H9 (cell line): ENCODE measurements at regions not wholly inside any gene's neighbourhood (a gene's known extent, or its start where the extent isn't known, plus 50 kb on each side); places are given as distances from the start of the nearest gene placed in this dataset.
A peak's percentile ranks its signal among the peaks of the same experiment; 100 is the strongest.

Experiments
- DNase-seq: peaks from one replicate; pipeline ENCODE4 v3.0.0-alpha.2; 2017
- H2AFZ ChIP-seq: one replicate; pipeline ENCODE4 v1.6.1; 2013; ENCODE audit warnings: mild to moderate bottlenecking, low read length, control low read depth, moderate library complexity
- H2AK5ac ChIP-seq: 2 replicates; pipeline ENCODE4 v1.6.1; 2013; ENCODE audit warnings: low read length, control low read depth, mixed read lengths; ENCODE audit not compliant: insufficient read length
- H2BK120ac ChIP-seq: one replicate; pipeline ENCODE4 v1.6.1; 2013; ENCODE audit warnings: low read depth, mild to moderate bottlenecking, low read length, control low read depth, inconsistent platforms; ENCODE audit not compliant: poor library complexity, severe bottlenecking
- H2BK12ac ChIP-seq: 2 replicates; pipeline ENCODE4 v1.6.1; 2013; ENCODE audit warnings: low read length, control low read depth, mixed read lengths, low read depth; ENCODE audit not compliant: insufficient read length
- H2BK15ac ChIP-seq: 2 replicates; pipeline ENCODE4 v1.6.1; 2013; ENCODE audit warnings: low read depth, low read length, control low read depth
- H2BK20ac ChIP-seq: one replicate; pipeline ENCODE4 v1.6.1; 2013; ENCODE audit warnings: low read depth, mild to moderate bottlenecking, low read length, control low read depth, inconsistent platforms; ENCODE audit not compliant: poor library complexity, severe bottlenecking
- H2BK5ac ChIP-seq: 2 replicates; pipeline ENCODE4 v1.6.1; 2013; ENCODE audit warnings: low read length, control low read depth, mixed read lengths; ENCODE audit not compliant: insufficient read length
- H3K14ac ChIP-seq: 2 replicates; pipeline ENCODE4 v1.6.1; 2013; ENCODE audit warnings: low read length, control low read depth; ENCODE audit not compliant: insufficient read depth
- H3K18ac ChIP-seq: 2 replicates; pipeline ENCODE4 v1.6.1; 2013; ENCODE audit warnings: low read depth, mild to moderate bottlenecking, mixed read lengths, low read length, control low read depth; ENCODE audit not compliant: insufficient read length
- H3K23ac ChIP-seq: 2 replicates; pipeline ENCODE4 v1.6.1; 2013; ENCODE audit warnings: low read length, control low read depth, mixed read lengths, low read depth; ENCODE audit not compliant: insufficient read length
- H3K23me2 ChIP-seq: 2 replicates; pipeline ENCODE4 v1.6.1; 2013; ENCODE audit warnings: low read depth, mild to moderate bottlenecking, mixed read lengths, low read length, control low read depth; ENCODE audit not compliant: insufficient read length, poor library complexity, severe bottlenecking
- H3K27ac ChIP-seq: 2 replicates; pipeline ENCODE4 v1.5.1; 2013; ENCODE audit warnings: low read length, control low read depth, mixed read lengths, low read depth; ENCODE audit not compliant: insufficient read length
- H3K27me3 ChIP-seq: 2 replicates; pipeline ENCODE4 v1.6.1; 2013; ENCODE audit warnings: low read length, control low read depth, inconsistent platforms; ENCODE audit not compliant: insufficient read depth
- H3K4ac ChIP-seq: 2 replicates; pipeline ENCODE4 v1.6.1; 2013; ENCODE audit warnings: low read depth, mild to moderate bottlenecking, control low read depth, inconsistent platforms, low read length, moderate library complexity
- H3K4me1 ChIP-seq: 2 replicates; pipeline ENCODE4 v1.6.1; 2013; ENCODE audit warnings: low read length, control low read depth, inconsistent platforms; ENCODE audit not compliant: insufficient read depth
- H3K4me2 ChIP-seq: 2 replicates; pipeline ENCODE4 v1.6.1; 2013; ENCODE audit warnings: low read length, control low read depth, mixed read lengths; ENCODE audit not compliant: insufficient read length, insufficient read depth
- H3K56ac ChIP-seq: 2 replicates; pipeline ENCODE4 v1.6.1; 2013; ENCODE audit warnings: low read depth, mild to moderate bottlenecking, mixed read lengths, low read length, control low read depth; ENCODE audit not compliant: insufficient read length
- H3K79me1 ChIP-seq: 2 replicates; pipeline ENCODE4 v1.6.1; 2013; ENCODE audit warnings: low read depth, mild to moderate bottlenecking, moderate library complexity, low read length, control low read depth, inconsistent platforms; ENCODE audit not compliant: insufficient read depth, poor library complexity, severe bottlenecking
- H3K79me2 ChIP-seq: 2 replicates; pipeline ENCODE4 v1.6.1; 2013; ENCODE audit warnings: low read length, control low read depth, inconsistent platforms; ENCODE audit not compliant: insufficient read depth
- H3K9ac ChIP-seq: 2 replicates; pipeline ENCODE4 v1.6.1; 2013; ENCODE audit warnings: low read length, control low read depth, mixed read lengths; ENCODE audit not compliant: insufficient read length; ENCODE audit errors: extremely low read depth
- H3K9me3 ChIP-seq: one replicate; pipeline ENCODE4 v1.6.1; 2013; ENCODE audit warnings: low read depth, low read length, inconsistent platforms; ENCODE audit not compliant: control insufficient read depth
- H3T11ph ChIP-seq: one replicate; pipeline ENCODE4 v1.6.1; 2013; ENCODE audit warnings: mild to moderate bottlenecking, low read length, control low read depth, inconsistent platforms
- H4K20me1 ChIP-seq: one replicate; pipeline ENCODE4 v1.6.1; 2013; ENCODE audit not compliant: control insufficient read depth, insufficient read length, insufficient read depth
- H4K5ac ChIP-seq: 2 replicates; pipeline ENCODE4 v1.6.1; 2013; ENCODE audit warnings: low read depth, mild to moderate bottlenecking, mixed read lengths, low read length, control low read depth; ENCODE audit not compliant: insufficient read length
- H4K8ac ChIP-seq: replicated peaks from 2 replicates; pipeline ENCODE4 v1.6.1; 2013; ENCODE audit warnings: low read length, control low read depth, mixed read lengths, low read depth; ENCODE audit not compliant: insufficient read length
- H4K91ac ChIP-seq: 2 replicates; pipeline ENCODE4 v1.6.1; 2013; ENCODE audit warnings: low read depth, mild to moderate bottlenecking, moderate library complexity, mixed read lengths, low read length, control low read depth; ENCODE audit not compliant: insufficient read length
- H3K27ac Mint-ChIP-seq, 3 experiments: 2 replicates in 2 of 3; 3 replicates in 1 of 3; pipeline ENCODE4 v1.8.0; 2020 to 2021; ENCODE audit warnings: mixed read lengths in 3 of 3, mild to moderate bottlenecking in 1 of 3, moderate library complexity in 1 of 3
- H3K27me3 Mint-ChIP-seq: 2 replicates; pipeline ENCODE4 v1.8.0; 2021; ENCODE audit warnings: low read depth, mild to moderate bottlenecking, moderate library complexity, mixed read lengths
- H3K36me3 Mint-ChIP-seq, 3 experiments: 2 replicates in 2 of 3; 3 replicates in 1 of 3; pipeline ENCODE4 v1.8.0; 2020 to 2021; ENCODE audit warnings: low read depth in 3 of 3, mixed read lengths in 3 of 3; ENCODE audit not compliant: insufficient read depth in 1 of 3
- H3K4me1 Mint-ChIP-seq, 2 experiments: 2 replicates each; pipeline ENCODE4 v1.8.0; 2020; ENCODE audit warnings: mixed read lengths in 2 of 2
- H3K4me3 Mint-ChIP-seq, 2 experiments: 2 replicates in 1 of 2; 3 replicates in 1 of 2; pipeline ENCODE4 v1.8.0; 2020 to 2021; ENCODE audit warnings: mild to moderate bottlenecking in 2 of 2, mixed read lengths in 2 of 2, moderate library complexity in 1 of 2
- H3K9me3 Mint-ChIP-seq, 2 experiments: 2 replicates in 1 of 2; 3 replicates in 1 of 2; pipeline ENCODE4 v1.8.0; 2020; ENCODE audit warnings: mild to moderate bottlenecking in 2 of 2, mixed read lengths in 2 of 2, moderate library complexity in 1 of 2
- CTCF ChIP-seq: fragments of 200-600 bp; sonication (generic); conservative IDR thresholded peaks from 3 replicates; pipeline ENCODE4 v1.8.0; 2021; ENCODE audit warnings: antibody characterized with exemption, mild to moderate bottlenecking
- WGBS: extraction: QIAGEN DNeasy Blood & Tissue Kit; methylation state at CpG from one replicate; pipeline ENCODE4 v1.1.7; 2013; ENCODE audit warnings: missing lambda C conversion rate, low lambda C conversion rate, mixed read lengths; ENCODE audit not compliant: insufficient read length; ENCODE audit errors: extremely low coverage; 5-methylcytosine and 5-hydroxymethylcytosine counted together

- no peak overlapping the region for H3T11ph ChIP-seq
- H3K23ac ChIP-seq, result no peak overlapping the region
- no peak overlapping the region for H3K14ac ChIP-seq
- no peaks in the 10 kb centered on the region for H4K20me1 ChIP-seq
- H2BK12ac ChIP-seq, result no peak overlapping the region
- TF ChIP-seq CTCF, result peak; percentile 20; the same call in 1 of the 3 replicates
- H3K4me2 ChIP-seq, result no peak overlapping the region
- H3K79me2 ChIP-seq, result peaks cover 3% of the 10 kb centered on the region; the same call in 1 of the 2 replicates
- H3K4me1 ChIP-seq, result no peaks in the 10 kb centered on the region
- no peak overlapping the region for H2AK5ac ChIP-seq
- no peaks in the 10 kb centered on the region for H3K79me1 ChIP-seq
- H3K27me3 Mint-ChIP-seq, result peaks cover 26% of the 10 kb centered on the region
- H3K27me3 ChIP-seq, result no peaks in the 10 kb centered on the region
- no CpG with 5 or more reads among the region's 4 CpGs for WGBS
- no peak overlapping the region for H2AFZ ChIP-seq
- DNase-seq, result no peak
- no peak overlapping the region for H2BK20ac ChIP-seq
- no peak overlapping the region for H3K18ac ChIP-seq
- H2BK15ac ChIP-seq, result no peak overlapping the region
- no peak overlapping the region for H2BK120ac ChIP-seq
- no peak overlapping the region for H3K9ac ChIP-seq
- no peak overlapping the region for H4K91ac ChIP-seq
- peaks cover 0 to 3% (median 2%) of the 10 kb centered on the region in 3 experiments; a peak in 4 of 7 replicates for H3K36me3 Mint-ChIP-seq
- H3K9me3 ChIP-seq, result no peaks in the 10 kb centered on the region
- H4K5ac ChIP-seq, result no peak overlapping the region
- H3K4me3 Mint-ChIP-seq, result no peak overlapping the region
- H3K27ac ChIP-seq, result no peak overlapping the region
- no peaks in the 10 kb centered on the region for H3K4me1 Mint-ChIP-seq
- H3K9me3 Mint-ChIP-seq, result peaks cover 5 to 31% of the 10 kb centered on the region in 2 experiments; a peak in 4 of 5 replicates
- no peak overlapping the region for H2BK5ac ChIP-seq
- no peak overlapping the region for H3K27ac Mint-ChIP-seq
- no peaks in the 10 kb centered on the region for H3K23me2 ChIP-seq
- no peak overlapping the region for H3K56ac ChIP-seq
- H3K4ac ChIP-seq, result no peak overlapping the region
- no peak overlapping the region for H4K8ac ChIP-seq
Measured at GRCh38 chr20:60340232-60340631, 382.0 kb downstream of the CDH26 start.
